Stimulated activated CD4-positive, alpha-beta T cell treated with anti-CD3 and anti-CD28 coated beads, Interleukin-12 subunit alpha, Interleukin-12 subunit beta, amount 100 ng/mL, for 24 hours (primary cell): ENCODE measurements at regions not wholly inside any gene's neighbourhood (a gene's known extent, or its start where the extent isn't known, plus 50 kb on each side); places are given as distances from the start of the nearest gene placed in this dataset.
"Not testable (repeated sequence)": the region's sequence is repeated elsewhere in the genome, so short reads cannot be mapped to it uniquely, and the experiment has no call there.

ENCODE experiments used
- DNase-seq, 2 experiments: peaks; one replicate each; pipeline ENCODE4 v3.0.0-alpha.2; 2020; ENCODE audit warnings: low read depth in 2 of 2

GRCh38 chr10:21463436-21463835 is 62.0 kb downstream of the SKIDA1 start:
- no peak for DNase-seq

GRCh38 chr10:21458126-21458871 is 67.2 kb downstream of the SKIDA1 start:
- DNase-seq, result no peak

GRCh38 chr10:21456160-21456559 is 69.3 kb downstream of the SKIDA1 start:
- DNase-seq, result no peak

GRCh38 chr10:21452203-21452602 is 73.3 kb downstream of the SKIDA1 start:
- no peak for DNase-seq

- no peak for DNase-seq
These were observed 76.1 kb downstream of the SKIDA1 start for GRCh38 chr10:21449288-21449966.

- DNase-seq, result no peak
These were observed 80.3 kb downstream of the SKIDA1 start for GRCh38 chr10:21445163-21445562.

- DNase-seq, result no peak
These were observed 83.9 kb downstream of the SKIDA1 start for GRCh38 chr10:21441625-21442024.

- not testable (repeated sequence) for DNase-seq
These were observed 86.6 kb downstream of the SKIDA1 start for GRCh38 chr10:21438914-21439313.

- no peak for DNase-seq
These were observed 87.6 kb downstream of the SKIDA1 start for GRCh38 chr10:21437770-21438382.

- DNase-seq, result no peak
These were observed 93.2 kb downstream of the SKIDA1 start for GRCh38 chr10:21432266-21432665.

GRCh38 chr10:21431799-21432198 is 93.7 kb downstream of the SKIDA1 start:
- no peak for DNase-seq

GRCh38 chr10:21427804-21428481 is 97.5 kb downstream of the SKIDA1 start:
- DNase-seq, result no peak

- no peak for DNase-seq
These were observed 101.0 kb downstream of the SKIDA1 start for GRCh38 chr10:21424459-21424861.

GRCh38 chr10:21423850-21424249 is 101.6 kb downstream of the SKIDA1 start:
- no peak for DNase-seq

- DNase-seq, result no peak
These were observed 102.1 kb downstream of the SKIDA1 start for GRCh38 chr10:21423338-21423737.

- no peak for DNase-seq
These were observed 103.7 kb downstream of the SKIDA1 start for GRCh38 chr10:21421794-21422193.

GRCh38 chr10:21421016-21421415 is 104.5 kb downstream of the SKIDA1 start:
- no peak for DNase-seq

GRCh38 chr10:21418981-21419576 is 106.4 kb downstream of the SKIDA1 start:
- DNase-seq, result not testable (repeated sequence)

GRCh38 chr10:21417172-21417712 is 108.2 kb downstream of the SKIDA1 start:
- no peak for DNase-seq

- DNase-seq, result no peak
These were observed 111.8 kb downstream of the SKIDA1 start for GRCh38 chr10:21413680-21414079.

GRCh38 chr10:21413268-21413667 is 112.2 kb downstream of the SKIDA1 start:
- DNase-seq, result no peak
